A673 (cell line): ENCODE measurements at regions not wholly inside any gene's neighbourhood (a gene's known extent, or its start where the extent isn't known, plus 50 kb on each side); places are given as distances from the start of the nearest gene placed in this dataset.

Source experiments
- BruUV-seq: library from RNA; stranded (reverse); fragments of 400-500 nt; replicated peaks from 2 replicates; lab custom pipeline; 2021; lab: Mats Ljungman, UMichigan
- CTCF ChIA-PET: fragments of 300-600 bp; sonication (Branson Sonifier 250); formaldehyde crosslinking; loops from one replicate; lab custom pipeline; 2022; ENCODE audit warnings: antibody characterized with exemption; lab: Charles Lee
- POLR2A ChIA-PET: fragments of 300-600 bp; sonication (Branson Sonifier 250); formaldehyde crosslinking; loops from one replicate; lab custom pipeline; 2022; ENCODE audit warnings: antibody characterized with exemption; ENCODE audit not compliant: low non-redundant PET; lab: Charles Lee
- DNase-seq: peaks from one replicate; pipeline ENCODE4 v3.0.0-alpha.2; 2015; ENCODE audit warnings: low spot score
- H3K27ac ChIP-seq: fragments of 200-600 bp; sonication (generic); 2 replicates; pipeline ENCODE4 v1.5.1; 2016; ENCODE audit warnings: mixed run types, low read depth, mild to moderate bottlenecking, mixed read lengths, antibody characterized with exemption, low read length; ENCODE audit not compliant: poor library complexity, severe bottlenecking
- H3K27me3 ChIP-seq: fragments of 200-600 bp; sonication (generic); replicated peaks from 2 replicates; pipeline ENCODE4 v1.6.1; 2017; ENCODE audit warnings: mixed run types, low read depth, mild to moderate bottlenecking, mixed read lengths, antibody characterized with exemption, low read length; ENCODE audit not compliant: insufficient read depth, poor library complexity
- H3K36me3 ChIP-seq: fragments of 200-600 bp; sonication (generic); 2 replicates; pipeline ENCODE4 v1.6.1; 2016; ENCODE audit warnings: mixed run types, mild to moderate bottlenecking, mixed read lengths, antibody characterized with exemption, low read length; ENCODE audit not compliant: insufficient read depth, poor library complexity, severe bottlenecking
- H3K4me1 ChIP-seq: fragments of 200-600 bp; sonication (generic); 2 replicates; pipeline ENCODE4 v1.6.1; 2017; ENCODE audit warnings: mixed run types, mild to moderate bottlenecking, mixed read lengths, antibody characterized with exemption, low read length; ENCODE audit not compliant: insufficient read depth, poor library complexity, severe bottlenecking
- H3K4me3 ChIP-seq: fragments of 200-600 bp; sonication (generic); 2 replicates; pipeline ENCODE4 v1.5.1; 2016; ENCODE audit warnings: low read depth, mixed run types, mild to moderate bottlenecking, mixed read lengths, low read length; ENCODE audit not compliant: poor library complexity, severe bottlenecking
- H3K9me3 ChIP-seq: fragments of 200-600 bp; sonication (generic); 2 replicates; pipeline ENCODE4 v1.6.1; 2016; ENCODE audit warnings: mixed run types, low read depth, mild to moderate bottlenecking, mixed read lengths, antibody characterized with exemption, low read length; ENCODE audit not compliant: poor library complexity, severe bottlenecking
- EZH2 ChIP-seq: fragments of 200-600 bp; sonication (generic); IDR thresholded peaks from 2 replicates; pipeline ENCODE4 v1.6.1; 2017; ENCODE audit warnings: borderline replicate concordance, low read depth, mild to moderate bottlenecking, mixed read lengths, antibody characterized with exemption, low read length; ENCODE audit not compliant: poor library complexity, severe bottlenecking
- intact Hi-C: fragments of 100-400 bp; cut with micrococcal nuclease; formaldehyde crosslinking; loops from one replicate; pipeline ENCODE4 v1.10.0; 2022; ENCODE audit not compliant: unreplicated experiment
- TF ChIP-seq, protein P1 (sequence below): fragments of 300-800, 200-600 bp; sonication (generic); conservative IDR thresholded peaks from 2 replicates; pipeline ENCODE4 v1.5.1; 2017; ENCODE audit warnings: low read depth, mild to moderate bottlenecking, antibody characterized with exemption, low read length, moderate library complexity, mixed read lengths

- Histone ChIP-seq H3K9me3 (no peaks in the 10 kb centered on the region), H3K27ac (no peak overlapping the region), H3K4me1 (no peaks in the 10 kb centered on the region), H3K36me3 (no peaks in the 10 kb centered on the region), H3K4me3 (no peak overlapping the region), H3K27me3 (peaks cover 16% of the 10 kb centered on the region)
- POLR2A ChIA-PET: no interaction called here
- TF ChIP-seq EZH2: no peak
- TF ChIP-seq, protein P1, sequence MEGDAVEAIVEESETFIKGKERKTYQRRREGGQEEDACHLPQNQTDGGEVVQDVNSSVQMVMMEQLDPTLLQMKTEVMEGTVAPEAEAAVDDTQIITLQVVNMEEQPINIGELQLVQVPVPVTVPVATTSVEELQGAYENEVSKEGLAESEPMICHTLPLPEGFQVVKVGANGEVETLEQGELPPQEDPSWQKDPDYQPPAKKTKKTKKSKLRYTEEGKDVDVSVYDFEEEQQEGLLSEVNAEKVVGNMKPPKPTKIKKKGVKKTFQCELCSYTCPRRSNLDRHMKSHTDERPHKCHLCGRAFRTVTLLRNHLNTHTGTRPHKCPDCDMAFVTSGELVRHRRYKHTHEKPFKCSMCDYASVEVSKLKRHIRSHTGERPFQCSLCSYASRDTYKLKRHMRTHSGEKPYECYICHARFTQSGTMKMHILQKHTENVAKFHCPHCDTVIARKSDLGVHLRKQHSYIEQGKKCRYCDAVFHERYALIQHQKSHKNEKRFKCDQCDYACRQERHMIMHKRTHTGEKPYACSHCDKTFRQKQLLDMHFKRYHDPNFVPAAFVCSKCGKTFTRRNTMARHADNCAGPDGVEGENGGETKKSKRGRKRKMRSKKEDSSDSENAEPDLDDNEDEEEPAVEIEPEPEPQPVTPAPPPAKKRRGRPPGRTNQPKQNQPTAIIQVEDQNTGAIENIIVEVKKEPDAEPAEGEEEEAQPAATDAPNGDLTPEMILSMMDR: no peak
- intact Hi-C loops: no loop called here
- BruUV-seq: no TSS peak
- DNase-seq: no peak
- CTCF ChIA-PET: no interaction called here
Measured at GRCh38 chr18:57223144-57223870, 76.4 kb downstream of the BOD1L2 start.

- no peak for TF ChIP-seq EZH2
- TF ChIP-seq, protein P1: no peak
- no TSS peak for BruUV-seq
- ChIA-PET CTCF (no interaction called here), POLR2A (no interaction called here)
- no peaks in the 10 kb centered on the region for H3K9me3 ChIP-seq
- no peak for DNase-seq
- no peaks in the 10 kb centered on the region for H3K4me1 ChIP-seq
- intact Hi-C loops: no loop called here
- H3K4me3 ChIP-seq: no peak overlapping the region
- no peak overlapping the region for H3K27ac ChIP-seq
- H3K36me3 ChIP-seq: no peaks in the 10 kb centered on the region
- peaks cover 7% of the 10 kb centered on the region for H3K27me3 ChIP-seq
Measured at GRCh38 chr18:57230861-57231585, 84.1 kb downstream of the BOD1L2 start.

DNA sequence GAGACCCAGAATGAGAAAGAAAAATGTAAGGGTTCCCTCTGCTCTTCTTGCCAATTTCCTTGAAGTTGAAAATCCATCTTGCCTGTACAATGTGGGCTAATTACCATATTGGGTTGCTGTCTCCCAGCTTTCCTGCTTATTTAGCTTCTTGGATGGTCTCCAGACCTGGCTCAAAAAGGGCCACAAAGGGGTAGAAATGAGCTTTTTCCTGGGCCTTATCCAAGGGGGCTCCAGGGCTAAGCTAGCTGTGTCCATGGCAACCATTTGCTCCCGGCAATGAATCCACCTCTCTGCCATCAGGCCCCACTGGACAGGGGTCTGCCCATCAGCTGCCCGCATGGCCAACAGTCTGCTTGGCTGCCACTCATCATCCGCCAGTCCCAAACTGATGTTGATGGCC lies 85.0 kb downstream of the BOD1L2 start:
- no peaks in the 10 kb centered on the region for H3K9me3 ChIP-seq
- peaks cover 6% of the 10 kb centered on the region for H3K27me3 ChIP-seq
- POLR2A ChIA-PET: no interaction called here
- CTCF ChIA-PET: no interaction called here
- no peaks in the 10 kb centered on the region for H3K36me3 ChIP-seq
- no peak for DNase-seq
- no peak overlapping the region for H3K27ac ChIP-seq
- H3K4me1 ChIP-seq: no peaks in the 10 kb centered on the region
- intact Hi-C loops: no loop called here
- no TSS peak for BruUV-seq
- TF ChIP-seq, protein P1: no peak
- no peak for TF ChIP-seq EZH2
- no peak overlapping the region for H3K4me3 ChIP-seq
